ENCODE measurements at regions not wholly inside any gene's neighbourhood (a gene's known extent, or its start where the extent isn't known, plus 50 kb on each side); places are given as distances from the start of the nearest gene placed in this dataset.

GRCh38 chr2:184541591-184541990, 56.7 kb upstream of the ZNF804A start:
- H3K36me3 ChIP-seq (ENCODE audit: control insufficient read depth in 2 of 2, extremely low read depth in 1 of 2, insufficient read depth in 2 of 2, low read length in 2 of 2), result no peaks in the 10 kb centered on the region
- ChIA-PET CTCF (interaction anchor here (1.1 kb wide), 1 partner anchor 10 kb away, joined by 3 read pairs; no protein-coding TSS in a partner anchor), POLR2A (no interaction called here)
- intact Hi-C loops (cut with micrococcal nuclease) (no loop called here), dilution Hi-C loops (cut with MboI; ENCODE audit: extremely low pct_ligation_motif_present, low sequenced_read_pairs) (no loop called here)
- no peaks in the 10 kb centered on the region for H3K4me1 ChIP-seq (ENCODE audit: control insufficient read depth, extremely low read depth, insufficient read depth, low read length)
- H2AFZ ChIP-seq (ENCODE audit: low read depth, low read length), result no peak overlapping the region
- no peaks in the 10 kb centered on the region for H3K9me1 ChIP-seq (replicated peaks; ENCODE audit: control insufficient read depth, extremely low read depth, insufficient read depth, low read length)
- no peak overlapping the region for H3K4me3 ChIP-seq (replicated peaks in 1 of 3; ENCODE audit: insufficient read depth in 1 of 3, low read depth in 1 of 3, low read length in 3 of 3)
- H3K9ac ChIP-seq (replicated peaks; ENCODE audit: extremely low read depth, insufficient read depth, low read length), result no peak overlapping the region
- H3K27me3 ChIP-seq (ENCODE audit: control insufficient read depth in 2 of 2, insufficient read depth in 2 of 2, low read length in 2 of 2), result no peaks in the 10 kb centered on the region
- no peaks in the 10 kb centered on the region for H4K20me1 ChIP-seq (replicated peaks; ENCODE audit: control insufficient read depth, extremely low read depth, insufficient read depth, low read length)
- FAIRE-seq (no peak), DNase-seq (ENCODE audit: low read depth, low spot score) (no peak)
- no TSS peak for BruUV-seq (replicated peaks)
- H3K27ac ChIP-seq (ENCODE audit: insufficient read depth, low read depth, low read length), result no peak overlapping the region
- no peaks in the 10 kb centered on the region for H3K79me2 ChIP-seq (ENCODE audit: control insufficient read depth, insufficient read depth, low read length)
- H3K4me2 ChIP-seq (ENCODE audit: insufficient read depth, low read length), result no peak overlapping the region
- H3K9me3 ChIP-seq (replicated peaks; ENCODE audit: control insufficient read depth, insufficient read depth, low read length), result no peaks in the 10 kb centered on the region
- TF ChIP-seq, protein P1, sequence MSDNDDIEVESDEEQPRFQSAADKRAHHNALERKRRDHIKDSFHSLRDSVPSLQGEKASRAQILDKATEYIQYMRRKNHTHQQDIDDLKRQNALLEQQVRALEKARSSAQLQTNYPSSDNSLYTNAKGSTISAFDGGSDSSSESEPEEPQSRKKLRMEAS (IDR thresholded peaks at IDR 0.05; ENCODE audit: insufficient read depth, insufficient read length), result no peak
- TF ChIP-seq CTCF (IDR thresholded peaks at IDR 0.05; ENCODE audit: extremely low read depth in 1 of 2, insufficient read depth in 1 of 2, low read depth in 1 of 2, low read length in 2 of 2) (no peak), JUN (IDR thresholded peaks at IDR 0.05; ENCODE audit: borderline replicate concordance, insufficient read depth, insufficient read length, low read depth) (no peak), GATA2 (IDR thresholded peaks at IDR 0.05; ENCODE audit: insufficient read depth, insufficient read length, low read depth, low read length) (no peak), POLR2AphosphoS5 (IDR thresholded peaks at IDR 0.05; ENCODE audit: insufficient read depth, low read depth, low read length) (no peak), EZH2 (IDR thresholded peaks at IDR 0.05; ENCODE audit: borderline replicate concordance, low read depth, low read length, severe bottlenecking) (no peak), FOS (IDR thresholded peaks at IDR 0.05; ENCODE audit: borderline replicate concordance, insufficient read depth, low read length) (no peak), MYC (IDR thresholded peaks at IDR 0.05; ENCODE audit: low read depth, low read length) (no peak), POLR2A (IDR thresholded peaks at IDR 0.05; ENCODE audit: low read depth, low read length) (no peak)

Data from endothelial cell of umbilical vein (primary cell).